NCI-H345 (cell line): ENCODE measurements at regions not wholly inside any gene's neighbourhood (a gene's known extent, or its start where the extent isn't known, plus 50 kb on each side); places are given as distances from the start of the nearest gene placed in this dataset.
"Not testable (repeated sequence)": the region's sequence is repeated elsewhere in the genome, so short reads cannot be mapped to it uniquely, and the experiment has no call there.

Experiments used
- DNase-seq: peaks from one replicate; lab custom pipeline; 2025; lab: John Stamatoyannopoulos, UW

- no peak for DNase-seq
Observed at GRCh38 chr2:16363581-16363980, 302.1 kb downstream of the CYRIA start.

- no peak for DNase-seq
Observed at GRCh38 chr2:16362611-16363010, 303.0 kb downstream of the CYRIA start.

GRCh38 chr2:16361261-16361995 is 304.2 kb downstream of the CYRIA start:
- DNase-seq: no peak

- no peak for DNase-seq
Observed at GRCh38 chr2:16359961-16360360, 305.7 kb downstream of the CYRIA start.

- no peak for DNase-seq
Observed at GRCh38 chr2:16357188-16357587, 308.4 kb downstream of the CYRIA start.

- DNase-seq: no peak
Observed at GRCh38 chr2:16351541-16351940, 314.1 kb downstream of the CYRIA start.

GRCh38 chr2:16351137-16351536 is 314.5 kb downstream of the CYRIA start:
- DNase-seq: no peak

GRCh38 chr2:16350211-16350610 is 315.4 kb downstream of the CYRIA start:
- DNase-seq: no peak

GRCh38 chr2:16349811-16350210 is 315.8 kb downstream of the CYRIA start:
- DNase-seq: no peak

- DNase-seq: no peak
Observed at GRCh38 chr2:16348821-16349515, 316.7 kb downstream of the CYRIA start.

GRCh38 chr2:16346671-16347070 is 319.0 kb downstream of the CYRIA start:
- DNase-seq: no peak

GRCh38 chr2:16345231-16345630 is 320.4 kb downstream of the CYRIA start:
- DNase-seq: not testable (repeated sequence)

- no peak for DNase-seq
Observed at GRCh38 chr2:16339206-16339605, 326.4 kb downstream of the CYRIA start.

GRCh38 chr2:16338026-16338425 is 327.6 kb downstream of the CYRIA start:
- no peak for DNase-seq

- no peak for DNase-seq
Observed at GRCh38 chr2:16336916-16337315, 328.7 kb downstream of the CYRIA start.

- DNase-seq: no peak
Observed at GRCh38 chr2:16336491-16336890, 329.1 kb downstream of the CYRIA start.

- DNase-seq: no peak
Observed at GRCh38 chr2:16335947-16336346, 329.7 kb downstream of the CYRIA start.

GRCh38 chr2:16335604-16335930 is 330.1 kb downstream of the CYRIA start:
- DNase-seq: no peak

GRCh38 chr2:16334886-16335603 is 330.6 kb downstream of the CYRIA start:
- no peak for DNase-seq

- DNase-seq: no peak
Observed at GRCh38 chr2:16334366-16334765, 331.3 kb downstream of the CYRIA start.

GRCh38 chr2:16333681-16334080 is 332.0 kb downstream of the CYRIA start:
- DNase-seq: no peak

- no peak for DNase-seq
Observed at GRCh38 chr2:16332681-16333557, 332.7 kb downstream of the CYRIA start.
